D721Med (cell line): ENCODE measurements at regions not wholly inside any gene's neighbourhood (a gene's known extent, or its start where the extent isn't known, plus 50 kb on each side); places are given as distances from the start of the nearest gene placed in this dataset.

Experiments used
- DNase-seq: peaks from one replicate; pipeline ENCODE4 v3.0.0; 2011; ENCODE audit warnings: low spot score; ENCODE audit not compliant: insufficient read length
- FAIRE-seq: peaks from 2 replicates; lab custom pipeline; 2011; peaks lifted over from hg19 to GRCh38; lab: Jason Lieb, UNC
- CTCF ChIP-seq: IDR thresholded peaks from 2 replicates; pipeline ENCODE4 v1.5.1; 2012; ENCODE audit warnings: mild to moderate bottlenecking, control low read depth; ENCODE audit not compliant: insufficient read depth; ENCODE audit errors: missing control alignments

GRCh38 chr6:82738773-82739172, 326.9 kb downstream of the UBE3D start:
- FAIRE-seq: no peak
- TF ChIP-seq CTCF: no peak
- no peak for DNase-seq

GRCh38 chr6:82739303-82739702, 326.3 kb downstream of the UBE3D start:
- DNase-seq (no peak), FAIRE-seq (no peak)
- no peak for TF ChIP-seq CTCF

GRCh38 chr6:82740072-82740471, 325.6 kb downstream of the UBE3D start:
- DNase-seq (no peak), FAIRE-seq (no peak)
- no peak for TF ChIP-seq CTCF

- TF ChIP-seq CTCF: no peak
- no peak for FAIRE-seq
These were observed 324.2 kb downstream of the UBE3D start for GRCh38 chr6:82741325-82741995.

GRCh38 chr6:82741996-82742385, 323.6 kb downstream of the UBE3D start:
- no peak for TF ChIP-seq CTCF
- no peak for FAIRE-seq
- DNase-seq: no peak

More at GRCh38 chr6:82741325-82741995, 324.2 kb downstream of the UBE3D start:
- DNase-seq: no peak

- no peak for TF ChIP-seq CTCF
- FAIRE-seq (no peak), DNase-seq (no peak)
These were observed 321.2 kb downstream of the UBE3D start for GRCh38 chr6:82744286-82745015.

GRCh38 chr6:82750556-82750955, 315.1 kb downstream of the UBE3D start:
- FAIRE-seq: no peak
- DNase-seq: no peak
- TF ChIP-seq CTCF: no peak
